GM18861 (cell line): ENCODE measurements at regions not wholly inside any gene's neighbourhood (a gene's known extent, or its start where the extent isn't known, plus 50 kb on each side); places are given as distances from the start of the nearest gene placed in this dataset.
"Not testable (repeated sequence)": the region's sequence is repeated elsewhere in the genome, so short reads cannot be mapped to it uniquely, and the experiment has no call there.

Experiments
- ATAC-seq: cut with Tn5 transposase; IDR thresholded peaks from one replicate; pipeline ENCODE4 v1.9.1; 2021; ENCODE audit not compliant: unreplicated experiment

- ATAC-seq: no peak
Observed at GRCh38 chr21:28156590-28156989, 836.1 kb downstream of the LTN1 start.

GRCh38 chr21:28154121-28154520, 838.6 kb downstream of the LTN1 start:
- no peak for ATAC-seq

GRCh38 chr21:28152732-28153131, 839.9 kb downstream of the LTN1 start:
- ATAC-seq: no peak

GRCh38 chr21:28151758-28152157, 840.9 kb downstream of the LTN1 start:
- no peak for ATAC-seq

- ATAC-seq: no peak
Observed at GRCh38 chr21:28150778-28151177, 841.9 kb downstream of the LTN1 start.

GRCh38 chr21:28148400-28149064, 844.1 kb downstream of the LTN1 start:
- ATAC-seq: no peak

GRCh38 chr21:28144653-28145052, 848.0 kb downstream of the LTN1 start:
- ATAC-seq: no peak

GRCh38 chr21:28144089-28144488, 848.6 kb downstream of the LTN1 start:
- no peak for ATAC-seq

- no peak for ATAC-seq
Observed at GRCh38 chr21:28142697-28143096, 850.0 kb downstream of the LTN1 start.

- no peak for ATAC-seq
Observed at GRCh38 chr21:28138272-28138671, 854.4 kb downstream of the LTN1 start.

- ATAC-seq: no peak
Observed at GRCh38 chr21:28136656-28137255, 855.9 kb downstream of the LTN1 start.

- ATAC-seq: no peak
Observed at GRCh38 chr21:28135646-28136045, 857.0 kb downstream of the LTN1 start.

GRCh38 chr21:28133116-28133515, 859.6 kb downstream of the LTN1 start:
- no peak for ATAC-seq

- ATAC-seq: no peak
Observed at GRCh38 chr21:28132713-28133112, 860.0 kb downstream of the LTN1 start.

GRCh38 chr21:28127175-28127785, 865.4 kb downstream of the LTN1 start:
- ATAC-seq: no peak

GRCh38 chr21:28126521-28127174, 866.0 kb downstream of the LTN1 start:
- ATAC-seq: no peak

GRCh38 chr21:28124541-28124940, 868.1 kb downstream of the LTN1 start:
- ATAC-seq: no peak

GRCh38 chr21:28118570-28118969, 874.1 kb downstream of the LTN1 start:
- no peak for ATAC-seq

GRCh38 chr21:28114986-28115385, 877.7 kb downstream of the LTN1 start:
- ATAC-seq: not testable (repeated sequence)

- ATAC-seq: no peak
Observed at GRCh38 chr21:28113718-28114117, 879.0 kb downstream of the LTN1 start.

GRCh38 chr21:28112511-28112910, 880.2 kb downstream of the LTN1 start:
- ATAC-seq: no peak

- ATAC-seq: no peak
Observed at GRCh38 chr21:28111151-28111619, 881.5 kb downstream of the LTN1 start.
